ENCODE measurements at regions not wholly inside any gene's neighbourhood (a gene's known extent, or its start where the extent isn't known, plus 50 kb on each side); places are given as distances from the start of the nearest gene placed in this dataset.
A peak's percentile ranks its signal among the peaks of the same experiment; 100 is the strongest.
"Not testable (repeated sequence)": the region's sequence is repeated elsewhere in the genome, so short reads cannot be mapped to it uniquely, and the experiment has no call there.

GRCh38 chr3:144754076-144754783 is 782.6 kb downstream of the DIPK2A start:
- DNase-seq (ENCODE audit: low spot score) = no peak

- no peak for DNase-seq (ENCODE audit: low spot score)
Observed at GRCh38 chr3:144756704-144757440, 785.2 kb downstream of the DIPK2A start.

- no peak for DNase-seq (ENCODE audit: low spot score)
Observed at GRCh38 chr3:144760831-144761230, 789.2 kb downstream of the DIPK2A start.

GRCh38 chr3:144762091-144762490 is 790.5 kb downstream of the DIPK2A start:
- DNase-seq (ENCODE audit: low spot score) = no peak

- DNase-seq (ENCODE audit: low spot score) = no peak
Observed at GRCh38 chr3:144763878-144764454, 792.3 kb downstream of the DIPK2A start.

- DNase-seq (ENCODE audit: low spot score) = no peak
Observed at GRCh38 chr3:144770281-144770680, 798.7 kb downstream of the DIPK2A start.

- peak; percentile 53 for DNase-seq (ENCODE audit: low spot score)
Observed at GRCh38 chr3:144770915-144771351, 799.3 kb downstream of the DIPK2A start.

GRCh38 chr3:144771381-144771870 is 799.8 kb downstream of the DIPK2A start:
- no peak for DNase-seq (ENCODE audit: low spot score)

- no peak for DNase-seq (ENCODE audit: low spot score)
Observed at GRCh38 chr3:144772372-144772771, 800.7 kb downstream of the DIPK2A start.

GRCh38 chr3:144773350-144773749 is 801.7 kb downstream of the DIPK2A start:
- DNase-seq (ENCODE audit: low spot score) = no peak

- peak; percentile 39 for DNase-seq (ENCODE audit: low spot score)
Observed at GRCh38 chr3:144774897-144775296, 803.3 kb downstream of the DIPK2A start.

GRCh38 chr3:144775551-144775950 is 803.9 kb downstream of the DIPK2A start:
- no peak for DNase-seq (ENCODE audit: low spot score)

GRCh38 chr3:144777906-144778305 is 806.3 kb downstream of the DIPK2A start:
- no peak for DNase-seq (ENCODE audit: low spot score)

GRCh38 chr3:144791034-144791433 is 819.4 kb downstream of the DIPK2A start:
- DNase-seq (ENCODE audit: low spot score) = no peak

- DNase-seq (ENCODE audit: low spot score) = no peak
Observed at GRCh38 chr3:144801890-144802289, 830.3 kb downstream of the DIPK2A start.

GRCh38 chr3:144809380-144809779 is 837.8 kb downstream of the DIPK2A start:
- DNase-seq (ENCODE audit: low spot score) = no peak

GRCh38 chr3:144810160-144810559 is 838.5 kb downstream of the DIPK2A start:
- no peak for DNase-seq (ENCODE audit: low spot score)

GRCh38 chr3:144815655-144816054 is 844.0 kb downstream of the DIPK2A start:
- no peak for DNase-seq (ENCODE audit: low spot score)

- no peak for DNase-seq (ENCODE audit: low spot score)
Observed at GRCh38 chr3:144816323-144816722, 844.7 kb downstream of the DIPK2A start.

GRCh38 chr3:144818973-144819372 is 847.4 kb downstream of the DIPK2A start:
- DNase-seq (ENCODE audit: low spot score) = no peak

- DNase-seq (ENCODE audit: low spot score) = not testable (repeated sequence)
Observed at GRCh38 chr3:144820232-144820631, 848.6 kb downstream of the DIPK2A start.

GRCh38 chr3:144820726-144821125 is 849.1 kb downstream of the DIPK2A start:
- no peak for DNase-seq (ENCODE audit: low spot score)

GRCh38 chr3:144821583-144821982 is 850.0 kb downstream of the DIPK2A start:
- no peak for DNase-seq (ENCODE audit: low spot score)
